Endothelial cell of umbilical vein (primary cell): ENCODE measurements at regions not wholly inside any gene's neighbourhood (a gene's known extent, or its start where the extent isn't known, plus 50 kb on each side); places are given as distances from the start of the nearest gene placed in this dataset.

ENCODE experiments used
- BruUV-seq: library from RNA; stranded (reverse); fragments of 400-500 nt; replicated peaks from 2 replicates; lab custom pipeline; 2021; lab: Mats Ljungman, UMichigan
- CTCF ChIA-PET: fragments of 300-600, 350-600 bp; sonication (Branson Sonifier 250); formaldehyde crosslinking; loops from one replicate; lab custom pipeline; 2021; ENCODE audit warnings: antibody characterized with exemption, inconsistent platforms; lab: Charles Lee
- POLR2A ChIA-PET: fragments of 300-600, 350-600 bp; sonication (Branson Sonifier 250); formaldehyde crosslinking; loops from one replicate; lab custom pipeline; 2021; ENCODE audit warnings: antibody characterized with exemption, inconsistent platforms; lab: Charles Lee
- DNase-seq: peaks from one replicate; pipeline ENCODE4 v3.0.0-alpha.2; 2011; ENCODE audit warnings: low read depth, low spot score
- FAIRE-seq: peaks from 2 replicates; lab custom pipeline; 2011; peaks lifted over from hg19 to GRCh38; lab: Jason Lieb, UNC
- H2AFZ ChIP-seq: 2 replicates; pipeline ENCODE4 v1.6.0; 2012; ENCODE audit warnings: low read depth, low read length, control low read depth, inconsistent platforms
- H3K27ac ChIP-seq: 2 replicates; pipeline ENCODE4 v1.5.1; 2011; ENCODE audit warnings: low read depth, mild to moderate bottlenecking, control low read depth, low read length, moderate library complexity; ENCODE audit not compliant: insufficient read depth
- H3K27me3 ChIP-seq, 2 experiments: 2 replicates each; pipeline versions ENCODE4 v1.6.0 to v1.6.1; 2011; ENCODE audit warnings: low read length in 2 of 2, mixed read lengths in 1 of 2; ENCODE audit not compliant: control insufficient read depth in 2 of 2, insufficient read depth in 2 of 2
- H3K36me3 ChIP-seq, 2 experiments: 2 replicates in 1 of 2; 3 replicates in 1 of 2; pipeline ENCODE4 v1.5.1; 2011; ENCODE audit warnings: low read length in 2 of 2, mild to moderate bottlenecking in 1 of 2, moderate library complexity in 1 of 2; ENCODE audit not compliant: control insufficient read depth in 2 of 2, insufficient read depth in 2 of 2; ENCODE audit errors: extremely low read depth in 1 of 2
- H3K4me1 ChIP-seq: 3 replicates; pipeline ENCODE4 v1.5.1; 2011; ENCODE audit warnings: mild to moderate bottlenecking, low read length; ENCODE audit not compliant: control insufficient read depth, insufficient read depth; ENCODE audit errors: extremely low read depth
- H3K4me2 ChIP-seq: 2 replicates; pipeline ENCODE4 v1.6.1; 2011; ENCODE audit warnings: low read length, control low read depth, mixed read lengths; ENCODE audit not compliant: insufficient read depth
- H3K4me3 ChIP-seq, 3 experiments: fragments of 200-600 bp in 1 of 3; sonication (generic), shearing (Covaris generic) in 1 of 3; replicated peaks in 1 of 3; 2 replicates each; pipeline ENCODE4 v1.5.1; 2011 to 2016; ENCODE audit warnings: control low read depth in 3 of 3, low read length in 3 of 3, mild to moderate bottlenecking in 2 of 3, inconsistent platforms in 1 of 3, low read depth in 1 of 3, moderate library complexity in 1 of 3; ENCODE audit not compliant: insufficient read depth in 1 of 3
- H3K79me2 ChIP-seq: 2 replicates; pipeline ENCODE4 v1.6.0; 2012; ENCODE audit warnings: low read length, inconsistent platforms; ENCODE audit not compliant: control insufficient read depth, insufficient read depth
- H3K9ac ChIP-seq: replicated peaks from 2 replicates; pipeline ENCODE3; 2011; ENCODE audit warnings: low read length, control low read depth; ENCODE audit not compliant: insufficient read depth; ENCODE audit errors: extremely low read depth
- H3K9me1 ChIP-seq: replicated peaks from 3 replicates; pipeline ENCODE4 v1.6.0; 2011; ENCODE audit warnings: mild to moderate bottlenecking, low read length; ENCODE audit not compliant: control insufficient read depth, insufficient read depth; ENCODE audit errors: extremely low read depth
- H3K9me3 ChIP-seq: replicated peaks from 2 replicates; pipeline ENCODE4 v1.5.1; 2012; ENCODE audit warnings: low read length, inconsistent platforms; ENCODE audit not compliant: control insufficient read depth, insufficient read depth
- H4K20me1 ChIP-seq: replicated peaks from 2 replicates; pipeline ENCODE3; 2011; ENCODE audit warnings: mild to moderate bottlenecking, low read length; ENCODE audit not compliant: control insufficient read depth, insufficient read depth; ENCODE audit errors: extremely low read depth
- CTCF ChIP-seq, 2 donors: IDR thresholded peaks; 1 replicate in 1 of 2; 2 replicates in 1 of 2; pipeline ENCODE4 v1.5.1; 2011; ENCODE audit warnings: low read length in 2 of 2, mild to moderate bottlenecking in 2 of 2, moderate library complexity in 2 of 2, control low read depth in 1 of 2, inconsistent platforms in 1 of 2, low read depth in 1 of 2; ENCODE audit not compliant: insufficient read depth in 1 of 2; ENCODE audit errors: extremely low read depth in 1 of 2
- EZH2 ChIP-seq: IDR thresholded peaks from 2 replicates; pipeline ENCODE4 v1.6.1; 2012; ENCODE audit warnings: borderline replicate concordance, low read depth, mild to moderate bottlenecking, moderate library complexity, low read length, inconsistent platforms; ENCODE audit not compliant: severe bottlenecking
- FOS ChIP-seq: IDR thresholded peaks from 2 replicates; pipeline ENCODE4 v1.6.1; 2011; ENCODE audit warnings: mild to moderate bottlenecking, low read length, moderate library complexity, borderline replicate concordance; ENCODE audit not compliant: insufficient read depth
- GATA2 ChIP-seq: IDR thresholded peaks from 2 replicates; pipeline ENCODE4 v1.7.0; 2011; ENCODE audit warnings: low read depth, mild to moderate bottlenecking, moderate library complexity, mixed read lengths, low read length; ENCODE audit not compliant: insufficient read length, insufficient read depth
- JUN ChIP-seq: IDR thresholded peaks from 2 replicates; pipeline ENCODE4 v1.6.1; 2011; ENCODE audit warnings: borderline replicate concordance, low read depth; ENCODE audit not compliant: insufficient read length, insufficient read depth
- MYC ChIP-seq: IDR thresholded peaks from one replicate; pipeline ENCODE4 v1.6.1; 2011; ENCODE audit warnings: mild to moderate bottlenecking, low read depth, low read length
- POLR2A ChIP-seq: IDR thresholded peaks from 2 replicates; pipeline ENCODE4 v1.6.1; 2012; ENCODE audit warnings: low read depth, mild to moderate bottlenecking, control low read depth, low read length
- POLR2AphosphoS5 ChIP-seq: IDR thresholded peaks from 2 replicates; pipeline ENCODE4 v1.6.1; 2012; ENCODE audit warnings: low read depth, mild to moderate bottlenecking, control low read depth, low read length, moderate library complexity; ENCODE audit not compliant: insufficient read depth
- dilution Hi-C: fragments of 300-500 bp; cut with MboI; formaldehyde crosslinking; loops from one replicate; pipeline ENCODE4 v1.15.0; 2019; ENCODE audit warnings: low sequenced_read_pairs; ENCODE audit not compliant: extremely low pct_ligation_motif_present
- intact Hi-C: fragments of 100-400 bp; cut with micrococcal nuclease; formaldehyde crosslinking; loops from one replicate; pipeline ENCODE4 v1.10.0; 2022
- TF ChIP-seq, protein P1 (sequence below): IDR thresholded peaks from 2 replicates; pipeline ENCODE4 v1.6.1; 2011; ENCODE audit not compliant: insufficient read depth, insufficient read length

- BruUV-seq: no TSS peak
- no peak for FAIRE-seq
- intact Hi-C loops: no loop called here
Measured at GRCh38 chr1:82806133-82806532, 1005.4 kb downstream of the ADGRL2 start.

More at GRCh38 chr1:82806133-82806532, 1005.4 kb downstream of the ADGRL2 start:
- ChIA-PET CTCF (interaction anchor here (1.4 kb wide), 1 partner anchor 11 kb away, joined by 4 read pairs; no protein-coding TSS in a partner anchor), POLR2A (no interaction called here)
- Histone ChIP-seq H2AFZ (no peak overlapping the region), H3K27me3 (peaks cover under 1 to 2% of the 10 kb centered on the region in 2 experiments), H3K36me3 (no peaks in the 10 kb centered on the region), H4K20me1 (no peaks in the 10 kb centered on the region), H3K9ac (no peak overlapping the region), H3K9me1 (no peaks in the 10 kb centered on the region), H3K4me2 (no peak overlapping the region), H3K27ac (no peak overlapping the region), H3K79me2 (no peaks in the 10 kb centered on the region), H3K9me3 (no peaks in the 10 kb centered on the region), H3K4me1 (no peaks in the 10 kb centered on the region), H3K4me3 (no peak overlapping the region)
- DNase-seq: no peak
- dilution Hi-C loops: no loop called here
- TF ChIP-seq GATA2: no peak
- no peak for TF ChIP-seq CTCF (IDR thresholded peaks at IDR 0.05; ENCODE audit: extremely low read depth in 1 of 2, insufficient read depth in 1 of 2, low read depth in 1 of 2, low read length in 2 of 2)
- TF ChIP-seq, protein P1, sequence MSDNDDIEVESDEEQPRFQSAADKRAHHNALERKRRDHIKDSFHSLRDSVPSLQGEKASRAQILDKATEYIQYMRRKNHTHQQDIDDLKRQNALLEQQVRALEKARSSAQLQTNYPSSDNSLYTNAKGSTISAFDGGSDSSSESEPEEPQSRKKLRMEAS: no peak
- TF ChIP-seq MYC: no peak
- no peak for TF ChIP-seq POLR2A
- TF ChIP-seq FOS: no peak
- no peak for TF ChIP-seq POLR2AphosphoS5
- TF ChIP-seq EZH2: no peak
- TF ChIP-seq JUN: no peak
